Tibial nerve (tissue), 4 donors: ENCODE measurements at regions not wholly inside any gene's neighbourhood (a gene's known extent, or its start where the extent isn't known, plus 50 kb on each side); places are given as distances from the start of the nearest gene placed in this dataset.

Source experiments
- CTCF ChIP-seq, 5 experiments: fragments of 200-600 bp in 3 of 5; fragments of 450-650 bp in 2 of 5; sonication (generic) in 3 of 5; IDR thresholded peaks; one replicate each; pipeline ENCODE4 v1.5.1; 2016 to 2019; ENCODE audit warnings: antibody characterized with exemption in 5 of 5, mild to moderate bottlenecking in 3 of 5, moderate library complexity in 2 of 5
- EP300 ChIP-seq, 2 donors: sonication (generic); formaldehyde crosslinking; IDR thresholded peaks; one replicate each; pipeline ENCODE4 v1.6.1; 2017; ENCODE audit warnings: antibody characterized with exemption in 2 of 2, mild to moderate bottlenecking in 1 of 2
- POLR2A ChIP-seq, 2 donors: fragments of 450-650 bp; IDR thresholded peaks; one replicate each; pipeline ENCODE4 v1.6.1; 2017; ENCODE audit warnings: antibody characterized with exemption in 2 of 2, mild to moderate bottlenecking in 2 of 2, moderate library complexity in 2 of 2

GRCh38 chr6:139580592-139581484 is 206.4 kb upstream of the CITED2 start:
- TF ChIP-seq CTCF (IDR thresholded peaks at IDR 0.05): no peak
- TF ChIP-seq POLR2A (IDR thresholded peaks at IDR 0.05): no peak
- TF ChIP-seq EP300 (IDR thresholded peaks at IDR 0.05): no peak
